ENCODE measurements at regions not wholly inside any gene's neighbourhood (a gene's known extent, or its start where the extent isn't known, plus 50 kb on each side); places are given as distances from the start of the nearest gene placed in this dataset.

GRCh38 chr22:27219036-27219435 is 561.6 kb downstream of the MIAT start:
- Histone ChIP-seq H3K4me1 (ENCODE audit: low read length) (no peaks in the 10 kb centered on the region), H3F3A (ENCODE audit: insufficient read depth, low read length) (no peaks in the 10 kb centered on the region), H2AFZ (ENCODE audit: low read length) (no peak overlapping the region), H3K9ac (ENCODE audit: low read length) (no peak overlapping the region), H4K20me1 (ENCODE audit: insufficient read depth, low read length) (no peaks in the 10 kb centered on the region), H3K36me3 (replicated peaks; ENCODE audit: insufficient read depth, low read length) (no peaks in the 10 kb centered on the region), H3K9me3 (replicated peaks; ENCODE audit: insufficient read depth, low read length) (no peaks in the 10 kb centered on the region), H3K4me3 (ENCODE audit: low read length) (no peak overlapping the region), H3K9me2 (replicated peaks; ENCODE audit: insufficient read depth, low read length) (no peaks in the 10 kb centered on the region), H3K79me2 (ENCODE audit: low read length) (no peaks in the 10 kb centered on the region), H3K27ac (ENCODE audit: low read length) (no peak overlapping the region), H3K27me3 (replicated peaks; ENCODE audit: insufficient read depth, low read length) (peaks cover 45% of the 10 kb centered on the region), H3K4me2 (ENCODE audit: low read depth, low read length) (no peak overlapping the region)
- DNase-seq, result no peak
- no peak for TF ChIP-seq CTCF (IDR thresholded peaks at IDR 0.05; ENCODE audit: low read length)

- H3K27me3 ChIP-seq (replicated peaks; ENCODE audit: insufficient read depth, low read length), result peaks cover 58% of the 10 kb centered on the region
- H3K4me1 ChIP-seq (ENCODE audit: low read length), result no peaks in the 10 kb centered on the region
- H3K27ac ChIP-seq (ENCODE audit: low read length), result no peak overlapping the region
- DNase-seq, result no peak
- no peak overlapping the region for H2AFZ ChIP-seq (ENCODE audit: low read length)
- no peaks in the 10 kb centered on the region for H3K9me3 ChIP-seq (replicated peaks; ENCODE audit: insufficient read depth, low read length)
- H3K4me3 ChIP-seq (ENCODE audit: low read length), result no peak overlapping the region
- H3K79me2 ChIP-seq (ENCODE audit: low read length), result no peaks in the 10 kb centered on the region
- H3K4me2 ChIP-seq (ENCODE audit: low read depth, low read length), result no peak overlapping the region
- H3K36me3 ChIP-seq (replicated peaks; ENCODE audit: insufficient read depth, low read length), result no peaks in the 10 kb centered on the region
- no peak overlapping the region for H3K9ac ChIP-seq (ENCODE audit: low read length)
- H3F3A ChIP-seq (ENCODE audit: insufficient read depth, low read length), result no peaks in the 10 kb centered on the region
- TF ChIP-seq CTCF (IDR thresholded peaks at IDR 0.05; ENCODE audit: low read length), result no peak
- TF ChIP-seq EZH2 (optimal IDR thresholded peaks at IDR 0.05; ENCODE audit: low read depth, low read length), result no peak
- no peak for TF ChIP-seq EZH2phosphoT487 (IDR thresholded peaks at IDR 0.05; ENCODE audit: low read length)
- no peaks in the 10 kb centered on the region for H3K9me2 ChIP-seq (replicated peaks; ENCODE audit: insufficient read depth, low read length)
- no peaks in the 10 kb centered on the region for H4K20me1 ChIP-seq (ENCODE audit: insufficient read depth, low read length)
Observed at GRCh38 chr22:27220339-27220738, 563.0 kb downstream of the MIAT start.

- no peak for TF ChIP-seq EZH2phosphoT487 (IDR thresholded peaks at IDR 0.05; ENCODE audit: low read length)
- TF ChIP-seq CTCF (IDR thresholded peaks at IDR 0.05; ENCODE audit: low read length), result no peak
- TF ChIP-seq EZH2 (optimal IDR thresholded peaks at IDR 0.05; ENCODE audit: low read depth, low read length), result no peak
- Histone ChIP-seq H3K79me2 (ENCODE audit: low read length) (no peaks in the 10 kb centered on the region), H3K27me3 (replicated peaks; ENCODE audit: insufficient read depth, low read length) (peaks cover 60% of the 10 kb centered on the region), H4K20me1 (ENCODE audit: insufficient read depth, low read length) (no peaks in the 10 kb centered on the region), H2AFZ (ENCODE audit: low read length) (no peak overlapping the region), H3K4me1 (ENCODE audit: low read length) (no peaks in the 10 kb centered on the region), H3K9me2 (replicated peaks; ENCODE audit: insufficient read depth, low read length) (no peaks in the 10 kb centered on the region), H3K9me3 (replicated peaks; ENCODE audit: insufficient read depth, low read length) (no peaks in the 10 kb centered on the region), H3K36me3 (replicated peaks; ENCODE audit: insufficient read depth, low read length) (no peaks in the 10 kb centered on the region), H3K4me3 (ENCODE audit: low read length) (no peak overlapping the region), H3F3A (ENCODE audit: insufficient read depth, low read length) (no peaks in the 10 kb centered on the region), H3K27ac (ENCODE audit: low read length) (no peak overlapping the region), H3K4me2 (ENCODE audit: low read depth, low read length) (no peak overlapping the region), H3K9ac (ENCODE audit: low read length) (no peak overlapping the region)
- no peak for DNase-seq
Observed at GRCh38 chr22:27222178-27222577, 564.8 kb downstream of the MIAT start.

Data from MM.1S (cell line).